ENCODE measurements at regions not wholly inside any gene's neighbourhood (a gene's known extent, or its start where the extent isn't known, plus 50 kb on each side); places are given as distances from the start of the nearest gene placed in this dataset.

DNA sequence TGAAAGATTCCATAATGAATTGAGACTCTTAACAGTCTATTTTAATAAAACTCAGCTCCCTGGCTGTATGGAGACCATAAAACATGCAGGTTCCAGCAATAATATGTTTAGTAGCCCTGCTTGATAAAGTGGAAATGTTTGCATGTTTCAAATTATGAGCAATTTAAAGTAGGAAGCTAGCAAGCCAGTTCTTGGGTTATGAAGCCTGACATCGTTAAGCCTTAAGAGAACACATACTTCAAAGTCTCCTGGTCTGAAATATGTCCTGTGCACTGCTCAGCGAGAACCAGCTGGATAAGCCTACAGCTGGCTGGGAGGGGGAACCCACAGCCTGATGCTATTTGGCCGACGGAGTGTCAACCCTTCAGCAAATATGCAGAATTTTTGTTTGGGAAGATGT is 140.3 kb downstream of the SALL1 start:
- TF ChIP-seq POLR2AphosphoS5 (IDR thresholded peaks at IDR 0.05; ENCODE audit: low read depth, low read length) (no peak), POLR2A (IDR thresholded peaks at IDR 0.05; ENCODE audit: low read depth, low read length) (no peak), TAF1 (IDR thresholded peaks at IDR 0.05; ENCODE audit: low read depth, low read length) (no peak)
